Lower lobe of right lung (tissue), 2 donors: ENCODE measurements at regions not wholly inside any gene's neighbourhood (a gene's known extent, or its start where the extent isn't known, plus 50 kb on each side); places are given as distances from the start of the nearest gene placed in this dataset.
"Not testable (repeated sequence)": the region's sequence is repeated elsewhere in the genome, so short reads cannot be mapped to it uniquely, and the experiment has no call there.

Source experiments
- ATAC-seq, 2 donors: fragments of 200-7000 bp; cut with Tn5 transposase; one replicate each; pipeline ENCODE4 v1.9.1; 2020 to 2022; ENCODE audit warnings: mild to moderate bottlenecking in 2 of 2, moderate library complexity in 2 of 2
- DNase-seq: peaks from one replicate; pipeline ENCODE4 v3.0.0-alpha.2; 2020
- H3K27ac ChIP-seq: fragments of 200-600 bp; one replicate; pipeline ENCODE4 v1.8.0; 2022
- H3K27me3 ChIP-seq: fragments of 200-600 bp; one replicate; pipeline ENCODE4 v1.8.0; 2022; ENCODE audit warnings: low read depth
- H3K36me3 ChIP-seq: fragments of 200-600 bp; one replicate; pipeline ENCODE4 v1.8.0; 2022; ENCODE audit warnings: mild to moderate bottlenecking
- H3K4me1 ChIP-seq: fragments of 200-600 bp; one replicate; pipeline ENCODE4 v1.8.0; 2022
- H3K4me3 ChIP-seq: fragments of 200-600 bp; one replicate; pipeline ENCODE4 v1.8.0; 2022; ENCODE audit warnings: mild to moderate bottlenecking
- H3K9me3 ChIP-seq: fragments of 200-600 bp; one replicate; pipeline ENCODE4 v1.8.0; 2022
- intact Hi-C: fragments of 100-400 bp; cut with DNase I; formaldehyde crosslinking; loops from one replicate; pipeline ENCODE4 v1.11.0; 2022
- donor health status: DM: no; HTN: yes; CAD: no; lungs with severe emphysema.

- intact Hi-C loops, DNase-seq, H3K4me3 ChIP-seq, H3K27ac ChIP-seq, H3K27me3 ChIP-seq, H3K9me3 ChIP-seq, ATAC-seq, H3K4me1 ChIP-seq, H3K36me3 ChIP-seq: not testable (repeated sequence)
Observed at GRCh38 chr11:67940440-67940839, 63.5 kb downstream of the UNC93B1 start.

- H3K4me3 ChIP-seq, DNase-seq, H3K4me1 ChIP-seq, H3K9me3 ChIP-seq, H3K27ac ChIP-seq, H3K27me3 ChIP-seq, intact Hi-C loops, H3K36me3 ChIP-seq, ATAC-seq: not testable (repeated sequence)
Observed at GRCh38 chr11:67938964-67939363, 64.9 kb downstream of the UNC93B1 start.

- H3K9me3 ChIP-seq, H3K36me3 ChIP-seq, H3K4me1 ChIP-seq, H3K27ac ChIP-seq, intact Hi-C loops, DNase-seq, ATAC-seq, H3K4me3 ChIP-seq, H3K27me3 ChIP-seq: not testable (repeated sequence)
Observed at GRCh38 chr11:67938371-67938770, 65.5 kb downstream of the UNC93B1 start.

DNA sequence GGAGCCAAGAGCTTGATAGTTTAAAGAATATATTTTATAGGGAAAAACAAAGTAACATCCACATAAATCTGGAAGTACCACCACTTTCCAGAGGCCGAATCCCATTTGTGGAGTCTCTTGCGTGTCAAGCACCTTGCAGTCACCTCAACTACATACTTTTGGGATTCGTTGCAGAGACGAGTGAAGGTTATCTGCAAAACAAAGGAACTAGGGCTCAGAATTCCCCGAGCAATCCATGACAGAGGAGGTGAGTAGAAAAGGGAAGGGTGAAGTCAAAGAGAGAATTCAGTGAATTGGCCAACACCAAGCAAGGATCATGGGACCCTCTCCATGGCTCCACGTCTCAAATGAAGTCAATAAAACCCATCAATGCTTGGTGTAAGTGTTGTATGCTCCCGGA lies 80.3 kb downstream of the UNC93B1 start:
- H3K27me3 ChIP-seq, DNase-seq, intact Hi-C loops, H3K36me3 ChIP-seq, H3K4me1 ChIP-seq, H3K27ac ChIP-seq, ATAC-seq, H3K9me3 ChIP-seq, H3K4me3 ChIP-seq: not testable (repeated sequence)

- intact Hi-C loops, ATAC-seq, H3K9me3 ChIP-seq, H3K4me3 ChIP-seq, H3K27ac ChIP-seq, H3K4me1 ChIP-seq, H3K36me3 ChIP-seq, H3K27me3 ChIP-seq, DNase-seq: not testable (repeated sequence)
Observed at GRCh38 chr11:67920546-67920945, 83.4 kb downstream of the UNC93B1 start.

DNA sequence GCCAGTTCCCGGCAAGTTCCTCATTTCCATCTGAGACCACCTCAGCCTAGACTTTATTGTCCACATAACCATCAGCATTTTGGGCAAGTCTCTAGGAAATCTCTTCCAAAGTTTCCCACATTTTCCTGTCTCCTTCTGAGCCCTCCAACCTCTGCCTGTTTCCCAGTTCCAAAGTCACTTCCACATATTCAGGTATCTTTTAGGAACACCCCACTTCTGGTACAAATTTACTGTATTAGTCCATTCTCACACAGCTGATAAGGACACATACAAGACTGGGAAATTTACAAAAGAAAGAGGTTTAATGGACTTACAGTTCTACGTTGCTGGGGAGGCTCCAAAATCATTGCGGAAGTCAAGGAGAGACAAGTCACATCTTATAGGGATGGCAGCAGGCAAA lies 91.7 kb downstream of the UNC93B1 start:
- H3K9me3 ChIP-seq, H3K27ac ChIP-seq, intact Hi-C loops, H3K27me3 ChIP-seq, H3K36me3 ChIP-seq, H3K4me1 ChIP-seq, ATAC-seq, H3K4me3 ChIP-seq, DNase-seq: not testable (repeated sequence)

DNA sequence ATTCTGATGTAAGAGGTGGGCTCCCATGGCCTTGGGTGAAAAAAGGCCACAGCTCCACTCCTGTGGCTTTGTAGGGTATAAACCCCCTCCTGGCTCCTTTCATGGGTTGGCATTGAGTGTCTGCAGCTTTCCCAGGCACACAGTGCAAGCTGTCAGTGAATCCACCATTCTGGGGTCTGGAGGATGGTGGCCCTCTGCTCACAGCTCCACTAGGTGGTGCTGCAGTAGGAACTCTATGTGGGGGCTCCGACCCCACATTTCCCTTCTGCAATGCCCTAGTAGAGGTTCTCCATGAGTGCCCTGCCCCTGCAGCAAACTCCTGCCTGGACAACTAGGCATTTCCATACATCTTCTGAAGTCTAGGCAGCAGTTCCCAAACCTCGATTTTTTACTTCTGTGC lies 92.7 kb downstream of the UNC93B1 start:
- H3K4me1 ChIP-seq, H3K27ac ChIP-seq, intact Hi-C loops, ATAC-seq, H3K4me3 ChIP-seq, DNase-seq, H3K27me3 ChIP-seq, H3K9me3 ChIP-seq, H3K36me3 ChIP-seq: not testable (repeated sequence)

- not testable (repeated sequence) for H3K27me3 ChIP-seq, DNase-seq, H3K4me1 ChIP-seq
Observed at GRCh38 chr11:67910803-67911202, 93.1 kb downstream of the UNC93B1 start.

GRCh38 chr11:67906969-67907368 lies 96.9 kb downstream of the UNC93B1 start:
- H3K4me1 ChIP-seq, H3K36me3 ChIP-seq, H3K9me3 ChIP-seq, ATAC-seq, H3K27ac ChIP-seq, H3K27me3 ChIP-seq, DNase-seq, H3K4me3 ChIP-seq, intact Hi-C loops: not testable (repeated sequence)

More at GRCh38 chr11:67910803-67911202, 93.1 kb downstream of the UNC93B1 start:
- H3K36me3 ChIP-seq, intact Hi-C loops, ATAC-seq, H3K27ac ChIP-seq, H3K9me3 ChIP-seq, H3K4me3 ChIP-seq: not testable (repeated sequence)

GRCh38 chr11:67899462-67899861 lies 104.4 kb downstream of the UNC93B1 start:
- H3K4me1 ChIP-seq, H3K9me3 ChIP-seq, intact Hi-C loops, H3K4me3 ChIP-seq, ATAC-seq, H3K27ac ChIP-seq, H3K36me3 ChIP-seq, DNase-seq, H3K27me3 ChIP-seq: not testable (repeated sequence)

DNA sequence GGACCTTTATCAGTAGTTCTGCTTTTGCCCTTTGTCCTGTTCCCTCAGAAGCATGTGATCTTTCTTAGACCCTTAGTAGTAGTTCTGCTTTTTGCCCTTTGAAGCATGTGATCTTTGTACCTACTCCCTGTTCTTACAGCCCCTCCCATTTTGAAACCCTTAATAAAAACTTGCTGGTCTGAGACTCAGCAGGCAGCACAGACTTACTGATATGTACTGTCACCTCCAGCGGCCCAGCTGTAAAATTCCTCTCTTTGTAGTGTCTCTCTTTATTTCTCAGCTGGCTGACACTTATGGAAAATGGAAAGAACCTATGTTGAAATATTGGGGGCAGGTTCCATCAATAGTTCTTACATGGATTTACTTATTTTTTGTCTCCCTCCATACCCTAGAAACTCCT lies 110.4 kb downstream of the UNC93B1 start:
- H3K9me3 ChIP-seq, intact Hi-C loops, H3K36me3 ChIP-seq, H3K27me3 ChIP-seq, H3K27ac ChIP-seq, H3K4me3 ChIP-seq, H3K4me1 ChIP-seq, DNase-seq, ATAC-seq: not testable (repeated sequence)

DNA sequence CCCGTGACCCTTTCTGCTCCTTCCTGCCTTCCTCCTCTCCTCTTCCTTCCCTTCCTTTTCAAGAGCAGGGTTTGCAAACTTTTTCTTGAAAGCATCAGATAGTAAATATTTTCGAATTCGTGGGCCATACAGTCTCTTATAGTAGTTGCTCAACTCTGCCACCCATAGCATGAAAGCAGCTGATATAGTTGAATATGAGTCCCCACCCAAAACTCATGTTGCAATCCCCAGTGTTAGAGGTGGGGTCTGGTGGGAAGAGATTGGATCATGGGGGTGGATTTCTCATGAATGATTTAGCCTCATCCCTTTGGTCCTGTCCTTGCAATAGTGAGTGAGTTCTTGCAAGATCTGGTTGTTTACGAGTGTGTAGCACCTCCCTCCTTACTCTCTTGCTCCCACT lies 114.3 kb downstream of the UNC93B1 start:
- H3K27ac ChIP-seq, H3K36me3 ChIP-seq, H3K4me3 ChIP-seq, H3K9me3 ChIP-seq, H3K4me1 ChIP-seq, ATAC-seq, H3K27me3 ChIP-seq, DNase-seq, intact Hi-C loops: not testable (repeated sequence)

DNA sequence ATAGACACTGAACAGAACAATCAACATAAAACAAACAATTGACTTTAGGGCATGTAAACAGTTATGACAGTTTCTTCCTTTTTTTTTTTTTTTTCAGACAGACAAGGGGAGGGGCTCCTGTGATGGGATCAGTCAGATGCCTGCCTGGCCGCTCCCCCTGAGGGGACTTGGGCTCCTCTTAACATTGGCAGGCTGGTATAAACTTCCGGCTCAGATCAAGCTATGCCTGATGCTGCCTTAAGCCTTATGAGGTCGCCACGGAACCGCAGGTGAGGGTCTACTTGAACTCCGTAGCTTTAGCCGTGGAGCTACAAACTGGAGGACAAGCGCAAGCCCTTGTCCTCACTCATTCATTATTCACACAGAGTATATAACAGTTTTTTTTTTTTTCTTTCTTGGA lies 115.8 kb downstream of the UNC93B1 start:
- H3K4me3 ChIP-seq, intact Hi-C loops, H3K4me1 ChIP-seq, DNase-seq, H3K27ac ChIP-seq, H3K36me3 ChIP-seq, H3K27me3 ChIP-seq, H3K9me3 ChIP-seq, ATAC-seq: not testable (repeated sequence)

DNA sequence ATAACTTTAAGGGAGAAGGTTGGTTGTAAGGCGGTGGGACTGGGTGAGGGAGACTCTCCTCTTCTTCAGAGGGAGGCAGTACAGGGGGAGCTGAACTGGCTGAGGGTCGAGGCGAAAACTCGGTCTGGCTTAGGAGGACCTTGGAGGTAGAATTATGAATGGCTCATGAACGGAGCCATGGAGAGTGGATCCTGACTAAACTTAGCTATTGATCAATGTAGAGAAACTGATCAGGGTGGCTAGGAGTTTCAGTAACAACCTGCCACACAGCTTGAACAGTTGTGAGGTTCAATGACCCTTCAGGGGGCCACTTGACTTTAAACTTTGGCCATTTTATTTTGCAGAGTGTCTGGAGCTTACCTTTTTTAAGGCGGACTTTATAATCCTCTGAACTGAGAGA lies 117.2 kb downstream of the UNC93B1 start:
- H3K36me3 ChIP-seq, ATAC-seq, intact Hi-C loops, H3K27me3 ChIP-seq, DNase-seq, H3K27ac ChIP-seq, H3K4me1 ChIP-seq, H3K9me3 ChIP-seq, H3K4me3 ChIP-seq: not testable (repeated sequence)

- DNase-seq, H3K36me3 ChIP-seq, H3K27me3 ChIP-seq, H3K4me3 ChIP-seq, H3K27ac ChIP-seq, intact Hi-C loops, ATAC-seq, H3K9me3 ChIP-seq, H3K4me1 ChIP-seq: not testable (repeated sequence)
Observed at GRCh38 chr11:67886207-67886606, 117.7 kb downstream of the UNC93B1 start.
